Caco-2 (cell line): ENCODE measurements at regions not wholly inside any gene's neighbourhood (a gene's known extent, or its start where the extent isn't known, plus 50 kb on each side); places are given as distances from the start of the nearest gene placed in this dataset.

Source experiments
- BruUV-seq: library from RNA; stranded (reverse); fragments of 400-500 nt; replicated peaks from 2 replicates; lab custom pipeline; 2021; lab: Mats Ljungman, UMichigan
- CTCF ChIA-PET: fragments of 300-600 bp; sonication (Branson Sonifier 250); formaldehyde crosslinking; loops from one replicate; lab custom pipeline; 2022; ENCODE audit warnings: antibody characterized with exemption; lab: Charles Lee
- POLR2A ChIA-PET: fragments of 300-600 bp; sonication (Branson Sonifier 250); formaldehyde crosslinking; loops from one replicate; lab custom pipeline; 2022; ENCODE audit warnings: antibody characterized with exemption; lab: Charles Lee
- DNase-seq, 2 experiments: peaks; one replicate each; pipeline versions ENCODE4 v3.0.0 to v3.0.0-alpha.2; 2020 to 2022
- H3K27me3 ChIP-seq: replicated peaks from 2 replicates; pipeline ENCODE4 v1.6.0; 2011; ENCODE audit warnings: low read length; ENCODE audit not compliant: control insufficient read depth, insufficient read depth
- H3K36me3 ChIP-seq: 2 replicates; pipeline ENCODE4 v1.5.1; 2011; ENCODE audit warnings: low read length; ENCODE audit not compliant: control insufficient read depth, insufficient read depth
- H3K4me1 ChIP-seq: fragments of 250-450 bp; sonication (Bioruptor Pico); 2 replicates; pipeline ENCODE4 v1.5.1; 2020; ENCODE audit warnings: mild to moderate bottlenecking
- H3K4me3 ChIP-seq: 2 replicates; pipeline ENCODE4 v1.5.1; 2011; ENCODE audit warnings: low read depth, mild to moderate bottlenecking, control low read depth, low read length
- H3K9me3 ChIP-seq: fragments of 250-450 bp; sonication (Bioruptor Pico); 2 replicates; pipeline ENCODE4 v1.5.1; 2020; ENCODE audit warnings: mild to moderate bottlenecking, moderate library complexity
- H3K27ac Mint-ChIP-seq: one replicate; pipeline ENCODE4 v1.8.0; 2022; ENCODE audit warnings: mixed read lengths; ENCODE audit not compliant: unreplicated experiment
- H3K27me3 Mint-ChIP-seq: one replicate; pipeline ENCODE4 v1.8.0; 2022; ENCODE audit warnings: mixed read lengths; ENCODE audit not compliant: insufficient read depth, unreplicated experiment
- H3K36me3 Mint-ChIP-seq: one replicate; pipeline ENCODE4 v1.8.0; 2022; ENCODE audit warnings: mild to moderate bottlenecking, mixed read lengths; ENCODE audit not compliant: insufficient read depth, unreplicated experiment
- H3K4me1 Mint-ChIP-seq: one replicate; pipeline ENCODE4 v1.8.0; 2022; ENCODE audit warnings: low read depth, mixed read lengths; ENCODE audit not compliant: unreplicated experiment
- H3K4me3 Mint-ChIP-seq: one replicate; pipeline ENCODE4 v1.8.0; 2022; ENCODE audit warnings: mild to moderate bottlenecking, moderate library complexity, mixed read lengths; ENCODE audit not compliant: unreplicated experiment
- H3K9me3 Mint-ChIP-seq: one replicate; pipeline ENCODE4 v1.8.0; 2022; ENCODE audit warnings: mixed read lengths; ENCODE audit not compliant: unreplicated experiment
- CTCF ChIP-seq, 2 experiments: fragments of 200-600 bp in 1 of 2; IDR thresholded peaks; 1 replicate in 1 of 2; 2 replicates in 1 of 2; pipeline versions ENCODE4 v1.5.1 to v1.8.0; 2011 to 2022; ENCODE audit warnings: antibody characterized with exemption in 1 of 2, control low read depth in 1 of 2, inconsistent platforms in 1 of 2, low read depth in 1 of 2, low read length in 1 of 2, mild to moderate bottlenecking in 1 of 2, moderate library complexity in 1 of 2; ENCODE audit not compliant: insufficient read depth in 1 of 2, severe bottlenecking in 1 of 2, unreplicated experiment in 1 of 2
- intact Hi-C: fragments of 100-400 bp; cut with micrococcal nuclease; formaldehyde crosslinking; loops from one replicate; pipeline ENCODE4 v1.10.0; 2022; ENCODE audit not compliant: unreplicated experiment

GRCh38 chr1:98467586-98467985 lies 193.9 kb upstream of the SNX7 start:
- no peaks in the 10 kb centered on the region for H3K9me3 ChIP-seq
- intact Hi-C loops, result loop anchor here (5.0 to 10.0 kb wide), 2 partner anchors 645 to 803 kb away; no protein-coding TSS in a partner anchor
- Mint-ChIP-seq H3K9me3 (no peaks in the 10 kb centered on the region), H3K4me3 (peak overlapping the region; percentile 41), H3K4me1 (peaks cover 21% of the 10 kb centered on the region), H3K27me3 (no peaks in the 10 kb centered on the region), H3K27ac (peak overlapping the region; percentile 55), H3K36me3 (no peaks in the 10 kb centered on the region)
- CTCF ChIA-PET, result interaction anchor here (0.6 to 1.0 kb wide), 2 partner anchors 9 to 880 kb away, joined by 4 to 9 read pairs; no protein-coding TSS in a partner anchor
- BruUV-seq, result no TSS peak
- no peaks in the 10 kb centered on the region for H3K36me3 ChIP-seq
- POLR2A ChIA-PET, result no interaction called here
- H3K27me3 ChIP-seq, result no peaks in the 10 kb centered on the region
- DNase-seq, result no peak
- no peaks in the 10 kb centered on the region for H3K4me1 ChIP-seq
- TF ChIP-seq CTCF (IDR thresholded peaks at IDR 0.05; ENCODE audit: insufficient read depth in 1 of 2, low read depth in 1 of 2, low read length in 1 of 2, severe bottlenecking in 1 of 2, unreplicated experiment in 1 of 2), result no peak
- H3K4me3 ChIP-seq, result no peak overlapping the region

GRCh38 chr1:98467122-98467521 lies 194.4 kb upstream of the SNX7 start:
- Mint-ChIP-seq H3K36me3 (no peaks in the 10 kb centered on the region), H3K27ac (no peak overlapping the region), H3K4me3 (no peak overlapping the region), H3K9me3 (peaks cover 3% of the 10 kb centered on the region), H3K27me3 (no peaks in the 10 kb centered on the region), H3K4me1 (peaks cover 21% of the 10 kb centered on the region)
- CTCF ChIA-PET, result no interaction called here
- DNase-seq, result no peak
- POLR2A ChIA-PET, result no interaction called here
- intact Hi-C loops, result loop anchor here (5.0 to 10.0 kb wide), 2 partner anchors 645 to 802 kb away; no protein-coding TSS in a partner anchor
- no TSS peak for BruUV-seq
- Histone ChIP-seq H3K4me3 (no peak overlapping the region), H3K4me1 (no peaks in the 10 kb centered on the region), H3K36me3 (no peaks in the 10 kb centered on the region), H3K9me3 (no peaks in the 10 kb centered on the region), H3K27me3 (no peaks in the 10 kb centered on the region)
- no peak for TF ChIP-seq CTCF (IDR thresholded peaks at IDR 0.05; ENCODE audit: insufficient read depth in 1 of 2, low read depth in 1 of 2, low read length in 1 of 2, severe bottlenecking in 1 of 2, unreplicated experiment in 1 of 2)

- Mint-ChIP-seq H3K36me3 (no peaks in the 10 kb centered on the region), H3K9me3 (peaks cover 9% of the 10 kb centered on the region), H3K4me1 (peaks cover 34% of the 10 kb centered on the region), H3K27ac (peak overlapping the region; percentile 9), H3K27me3 (no peaks in the 10 kb centered on the region), H3K4me3 (no peak overlapping the region)
- ChIA-PET POLR2A (no interaction called here), CTCF (no interaction called here)
- H3K9me3 ChIP-seq, result no peaks in the 10 kb centered on the region
- intact Hi-C loops, result loop anchor here (10.0 kb wide), 1 partner anchor 797 kb away; no protein-coding TSS in a partner anchor
- BruUV-seq, result no TSS peak
- TF ChIP-seq CTCF (IDR thresholded peaks at IDR 0.05; ENCODE audit: insufficient read depth in 1 of 2, low read depth in 1 of 2, low read length in 1 of 2, severe bottlenecking in 1 of 2, unreplicated experiment in 1 of 2), result no peak
- no peak for DNase-seq
- H3K27me3 ChIP-seq, result no peaks in the 10 kb centered on the region
- H3K4me1 ChIP-seq, result peaks cover 33% of the 10 kb centered on the region
- H3K36me3 ChIP-seq, result no peaks in the 10 kb centered on the region
- H3K4me3 ChIP-seq, result no peak overlapping the region
Observed at GRCh38 chr1:98461873-98462385, 199.6 kb upstream of the SNX7 start.
